HepG2 (cell line): ENCODE measurements at regions not wholly inside any gene's neighbourhood (a gene's known extent, or its start where the extent isn't known, plus 50 kb on each side); places are given as distances from the start of the nearest gene placed in this dataset.

Experiments
- ATAC-seq: fragments of 200-7000 bp; cut with Tn5 transposase; 3 replicates; pipeline ENCODE4 v1.9.1; 2020; ENCODE audit warnings: mild to moderate bottlenecking, moderate library complexity
- BruUV-seq: library from RNA; stranded (reverse); fragments of 400-500 nt; replicated peaks from 2 replicates; lab custom pipeline; 2021; lab: Mats Ljungman, UMichigan
- CTCF ChIA-PET: fragments of 300-600 bp; formaldehyde crosslinking; extraction: SDS; loops from one replicate; lab custom pipeline; 2021; ENCODE audit warnings: low total read pairs, inconsistent platforms, low intra/inter-chr PET ratio; lab: Yijun Ruan, JAX
- POLR2A ChIA-PET: fragments of 350-600 bp; sonication (Branson Sonifier 250); formaldehyde crosslinking; loops from one replicate; lab custom pipeline; 2020; ENCODE audit warnings: antibody characterized with exemption, inconsistent platforms; lab: Yijun Ruan, JAX
- DNase-seq: peaks from one replicate; pipeline ENCODE4 v3.0.0-alpha.2; 2015; ENCODE audit warnings: low spot score
- FAIRE-seq: peaks from 3 replicates; lab custom pipeline; 2011; peaks lifted over from hg19 to GRCh38; lab: Jason Lieb, UNC
- H2AFZ ChIP-seq: one replicate; pipeline ENCODE4 v1.6.1; 2011; ENCODE audit warnings: low read length, inconsistent platforms
- H3K27ac ChIP-seq: fragments of 300-600 bp; 3 replicates; pipeline ENCODE4 v1.8.0; 2011; ENCODE audit warnings: mixed run types, mild to moderate bottlenecking, mixed read lengths, low read length, inconsistent platforms; ENCODE audit not compliant: insufficient read depth; ENCODE audit errors: extremely low read length
- H3K27me3 ChIP-seq, 2 experiments: fragments of 200-600 bp in 1 of 2; 2 replicates in 1 of 2; 3 replicates in 1 of 2; pipeline versions ENCODE4 v1.6.0 to v1.8.0; 2011; ENCODE audit warnings: low read length in 2 of 2, mild to moderate bottlenecking in 2 of 2, moderate library complexity in 2 of 2, inconsistent platforms in 1 of 2; ENCODE audit not compliant: insufficient read depth in 2 of 2, control insufficient read depth in 1 of 2
- H3K36me3 ChIP-seq, 2 experiments: fragments of 200-600 bp in 1 of 2; replicated peaks in 1 of 2; 2 replicates in 1 of 2; 3 replicates in 1 of 2; pipeline versions ENCODE4 v1.5.1 to v1.8.0; 2011; ENCODE audit warnings: low read length in 2 of 2, inconsistent platforms in 1 of 2; ENCODE audit not compliant: insufficient read depth in 2 of 2, control insufficient read depth in 1 of 2
- H3K4me1 ChIP-seq: 2 replicates; pipeline ENCODE4 v1.5.1; 2012; ENCODE audit warnings: low read length, inconsistent platforms; ENCODE audit not compliant: insufficient read depth
- H3K4me2 ChIP-seq: 2 replicates; pipeline ENCODE4 v1.6.0; 2011; ENCODE audit warnings: low read depth, low read length, inconsistent platforms
- H3K4me3 ChIP-seq, 3 experiments: fragments of 200-600 bp in 1 of 3; sonication (generic), shearing (Covaris generic) in 1 of 3; replicated peaks in 1 of 3; 2 replicates each; pipeline ENCODE4 v1.5.1; 2011 to 2016; ENCODE audit warnings: low read length in 3 of 3, inconsistent platforms in 2 of 3, low read depth in 2 of 3, mild to moderate bottlenecking in 2 of 3, control low read depth in 1 of 3, mixed read lengths in 1 of 3; ENCODE audit not compliant: insufficient read depth in 1 of 3
- H3K79me2 ChIP-seq: one replicate; pipeline ENCODE4 v1.6.1; 2011; ENCODE audit warnings: low read length, inconsistent platforms; ENCODE audit not compliant: insufficient read depth
- H3K9ac ChIP-seq: 2 replicates; pipeline ENCODE4 v1.6.0; 2011; ENCODE audit warnings: mild to moderate bottlenecking, low read depth, low read length, inconsistent platforms; ENCODE audit not compliant: insufficient read depth
- H3K9me3 ChIP-seq: 2 replicates; pipeline ENCODE4 v1.5.1; 2012; ENCODE audit warnings: mild to moderate bottlenecking, low read length
- H4K20me1 ChIP-seq: 2 replicates; pipeline ENCODE4 v1.6.0; 2011; ENCODE audit warnings: inconsistent platforms, mild to moderate bottlenecking, low read length, moderate library complexity; ENCODE audit not compliant: insufficient read depth
- ATF7 ChIP-seq, 2 experiments: fragments of 450-650 bp in 1 of 2; sonication (generic) in 1 of 2; formaldehyde crosslinking in 1 of 2; IDR thresholded peaks; 2 replicates each; pipeline versions ENCODE4 v1.4.0 to v1.6.1; 2016 to 2020; ENCODE audit warnings: antibody characterized with exemption in 1 of 2, mild to moderate bottlenecking in 1 of 2, missing genetic modification reagents in 1 of 2
- PAF1 ChIP-seq: IDR thresholded peaks from 2 replicates; pipeline ENCODE4 v1.6.1; 2016; ENCODE audit warnings: missing genetic modification reagents, missing compliant biosample characterization
- TIGD3 ChIP-seq: sonication (generic); formaldehyde crosslinking; IDR thresholded peaks from 2 replicates; pipeline ENCODE4 v1.5.1; 2020; ENCODE audit warnings: mild to moderate bottlenecking, missing genetic modification reagents, borderline replicate concordance
- ZNF317 ChIP-seq: sonication (generic); formaldehyde crosslinking; IDR thresholded peaks from 2 replicates; pipeline ENCODE4 v1.5.0; 2020; ENCODE audit warnings: mild to moderate bottlenecking, missing genetic modification reagents
- ZNF629 ChIP-seq: sonication (generic); formaldehyde crosslinking; conservative IDR thresholded peaks from 2 replicates; pipeline ENCODE4 v1.5.0; 2020; ENCODE audit warnings: missing genetic modification reagents
- WGBS: methylation state at CpG from one replicate; pipeline ENCODE4 v1.1.6; 2017; ENCODE audit warnings: low lambda C conversion rate; 5-methylcytosine and 5-hydroxymethylcytosine counted together
- in situ Hi-C: cut with HindIII; loops from 2 replicates; pipeline ENCODE4 v1.10.0; 2017; ENCODE audit warnings: low pct_unique_long_range_greater_than_20kb; ENCODE audit not compliant: extremely low pct_ligation_motif_present
- intact Hi-C: fragments of 100-400 bp; cut with micrococcal nuclease; formaldehyde crosslinking; loops from one replicate; pipeline ENCODE4 v1.10.0; 2022; ENCODE audit not compliant: unreplicated experiment

DNA sequence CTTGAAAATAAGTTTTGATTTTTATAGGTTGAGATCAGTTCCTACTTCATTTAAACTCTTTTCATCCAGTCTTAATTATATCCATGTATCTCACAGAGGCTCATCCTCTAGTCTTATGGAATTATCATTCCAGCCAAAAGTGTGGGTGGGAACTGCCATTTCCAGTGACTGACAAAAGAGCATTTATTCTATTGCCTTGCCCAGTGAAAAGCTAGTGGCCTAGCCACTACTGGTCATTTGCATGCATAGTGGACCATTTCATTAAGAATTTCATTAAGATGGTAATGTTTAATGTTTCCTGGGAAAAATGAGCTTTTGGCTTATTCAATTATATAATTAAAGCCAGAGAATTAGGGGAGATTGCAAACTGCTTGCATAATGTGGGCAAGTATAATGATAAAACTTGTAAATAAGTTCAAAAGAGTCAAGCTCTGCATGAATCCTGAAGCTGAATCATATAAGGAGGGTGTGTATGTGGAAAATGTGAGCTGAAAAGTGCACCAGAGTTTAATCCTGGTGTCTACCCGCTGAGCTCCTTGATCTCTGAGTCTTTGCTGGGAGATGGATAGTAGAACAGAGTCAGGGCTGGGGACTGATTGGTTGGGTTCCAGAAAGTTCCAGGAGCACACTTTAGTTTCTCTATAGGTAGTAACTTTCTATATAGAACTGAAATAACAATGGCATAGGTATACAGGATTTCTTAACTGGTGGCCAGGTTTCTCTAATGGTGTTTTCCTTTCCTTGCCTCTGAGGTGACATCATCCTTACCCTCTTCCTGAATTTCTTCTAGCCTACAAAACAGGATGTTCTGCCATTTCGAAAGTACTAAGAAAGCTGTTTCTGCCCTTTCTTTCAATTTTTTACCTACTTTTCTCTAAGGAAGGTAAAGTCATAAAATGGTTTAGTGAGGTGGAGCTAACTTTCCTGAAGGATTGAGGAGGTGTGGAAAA, 78.5 kb downstream of the KIF4B start:
- no peaks in the 10 kb centered on the region for H4K20me1 ChIP-seq
- H3K4me2 ChIP-seq: no peak overlapping the region
- intact Hi-C loops: no loop called here
- H3K9me3 ChIP-seq: no peaks in the 10 kb centered on the region
- H3K9ac ChIP-seq: no peak overlapping the region
- in situ Hi-C loops: no loop called here
- H3K27ac ChIP-seq: no peak overlapping the region
- ATAC-seq (no peak), FAIRE-seq (no peak)
- WGBS: 0% methylated on average over 2 of the region's 2 CpGs
- peak; percentile 16; the same call in 1 of the 2 replicates for TF ChIP-seq ATF7 (IDR thresholded peaks at IDR 0.05)
- no peak for TF ChIP-seq ATF7 (CRISPR knock-in tag; IDR thresholded peaks at IDR 0.05)
- TF ChIP-seq ZNF629 (CRISPR knock-in tag): no peak
- TF ChIP-seq, all 625 proteins: peak for 1
- POLR2A ChIA-PET: no interaction called here
- Histone ChIP-seq H3K4me1 (no peaks in the 10 kb centered on the region), H2AFZ (no peak overlapping the region), H3K36me3 (no peaks in the 10 kb centered on the region), H3K27me3 (no peaks in the 10 kb centered on the region), H3K4me3 (no peak overlapping the region), H3K79me2 (no peaks in the 10 kb centered on the region)
- DNase-seq: no peak
- CTCF ChIA-PET: no interaction called here
- BruUV-seq: no TSS peak

DNA sequence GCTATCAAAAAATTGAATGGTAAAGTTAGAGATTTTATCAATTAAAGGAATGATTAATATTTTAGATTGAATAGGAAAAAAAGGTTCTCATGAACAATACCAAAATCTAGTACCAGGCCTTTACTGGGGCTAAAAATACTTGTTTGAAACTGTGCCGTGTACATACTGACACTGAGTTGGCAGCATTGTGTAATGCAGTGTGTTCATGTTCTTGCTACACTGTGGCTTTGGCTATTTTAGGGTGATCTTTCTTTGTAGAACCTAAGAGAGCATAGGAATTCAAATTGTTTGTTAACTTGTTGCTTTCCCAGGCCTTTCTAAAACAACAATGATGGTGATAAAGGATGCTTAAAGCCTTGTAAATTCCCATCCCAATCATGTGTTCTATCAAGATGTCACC, 80.9 kb downstream of the KIF4B start:
- in situ Hi-C loops: no loop called here
- ATAC-seq (no peak), DNase-seq (no peak), FAIRE-seq (no peak)
- H3K9ac ChIP-seq: no peak overlapping the region
- no peaks in the 10 kb centered on the region for H3K79me2 ChIP-seq
- H3K4me1 ChIP-seq: no peaks in the 10 kb centered on the region
- H3K9me3 ChIP-seq: no peaks in the 10 kb centered on the region
- ChIA-PET POLR2A (no interaction called here), CTCF (no interaction called here)
- H3K36me3 ChIP-seq: no peaks in the 10 kb centered on the region
- no peak overlapping the region for H3K4me3 ChIP-seq
- H4K20me1 ChIP-seq: no peaks in the 10 kb centered on the region
- no TSS peak for BruUV-seq
- no peak overlapping the region for H3K4me2 ChIP-seq
- TF ChIP-seq TIGD3 (CRISPR knock-in tag): no peak
- no peak for TF ChIP-seq PAF1
- no peak for TF ChIP-seq ZNF317 (CRISPR knock-in tag)
- H3K27ac ChIP-seq: no peak overlapping the region
- H2AFZ ChIP-seq: no peak overlapping the region
- intact Hi-C loops: no loop called here
- H3K27me3 ChIP-seq: no peaks in the 10 kb centered on the region
- WGBS: 0% methylated on average over 1 of the region's 1 CpG
